ENCODE measurements at regions not wholly inside any gene's neighbourhood (a gene's known extent, or its start where the extent isn't known, plus 50 kb on each side); places are given as distances from the start of the nearest gene placed in this dataset.

GRCh38 chr16:59205403-59205802 lies 471.3 kb upstream of the GOT2 start:
- H3K4me3 ChIP-seq (ENCODE audit: low read depth, poor library complexity, severe bottlenecking), result no peak overlapping the region
- intact Hi-C loops (cut with DNase I; ENCODE audit: low total_unique reads), result no loop called here
- no peak for DNase-seq (ENCODE audit: low spot score in 2 of 2)
- TF ChIP-seq POLR2A (IDR thresholded peaks at IDR 0.05) (no peak), CTCF (IDR thresholded peaks at IDR 0.05) (no peak)
- 82 to 90% methylated on average over 4 of the region's 4 CpGs for WGBS, 2 donors

DNA sequence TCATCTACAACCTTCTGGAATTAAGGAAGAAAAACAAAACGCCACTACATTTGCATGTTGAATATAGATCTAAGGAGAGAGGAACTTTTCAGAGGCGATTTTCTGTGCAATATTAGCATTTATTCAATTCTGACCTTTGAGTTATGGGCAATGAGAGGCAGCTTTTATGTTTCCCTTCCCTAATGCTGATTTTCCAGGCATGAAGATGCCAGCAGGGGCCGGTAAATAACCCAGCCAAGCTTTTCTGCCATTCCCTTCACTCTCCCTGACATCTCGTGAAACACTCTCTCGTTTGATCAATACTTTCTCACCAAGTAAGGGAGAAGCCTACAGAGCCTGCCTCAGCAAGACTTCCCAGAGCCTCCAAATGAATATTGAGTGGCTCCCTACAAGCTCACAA lies 470.5 kb upstream of the GOT2 start:
- intact Hi-C loops (cut with DNase I; ENCODE audit: low total_unique reads), result no loop called here
- H3K4me3 ChIP-seq (ENCODE audit: low read depth, poor library complexity, severe bottlenecking), result no peak overlapping the region
- WGBS, 2 donors, result 73 to 82% methylated on average over 5 of the region's 5 CpGs
- no peak for DNase-seq (ENCODE audit: low spot score in 2 of 2)
- TF ChIP-seq CTCF (IDR thresholded peaks at IDR 0.05) (no peak), POLR2A (IDR thresholded peaks at IDR 0.05) (no peak)

- no peak for DNase-seq (ENCODE audit: low spot score in 2 of 2)
- TF ChIP-seq POLR2A (IDR thresholded peaks at IDR 0.05) (no peak), CTCF (IDR thresholded peaks at IDR 0.05) (no peak)
- 72 to 87% methylated on average over 5 of the region's 5 CpGs for WGBS, 2 donors
- H3K4me3 ChIP-seq (ENCODE audit: low read depth, poor library complexity, severe bottlenecking), result no peak overlapping the region
- intact Hi-C loops (cut with DNase I; ENCODE audit: low total_unique reads), result no loop called here
Observed at GRCh38 chr16:59202233-59202862, 468.2 kb upstream of the GOT2 start.

DNA sequence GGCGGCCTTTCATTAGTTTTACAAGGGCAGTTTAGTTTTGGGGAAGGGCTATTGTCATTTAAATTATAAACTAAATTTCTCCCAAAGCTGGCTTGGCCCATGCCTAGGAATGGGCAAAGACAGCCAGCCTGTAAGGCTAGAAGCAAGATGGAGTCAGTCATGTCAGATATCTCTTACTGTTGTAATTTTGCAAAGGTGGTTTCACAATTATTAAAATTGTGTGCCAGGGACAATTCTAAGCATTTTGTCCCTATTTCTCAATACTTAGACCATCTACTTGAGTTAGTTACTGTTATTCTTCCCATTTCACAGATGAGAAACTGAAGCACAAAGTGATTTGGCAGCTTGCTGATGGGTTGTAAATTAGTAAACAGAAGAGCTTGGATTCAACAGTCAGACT lies 467.7 kb upstream of the GOT2 start:
- TF ChIP-seq CTCF (IDR thresholded peaks at IDR 0.05) (no peak), POLR2A (IDR thresholded peaks at IDR 0.05) (no peak)
- no peak for DNase-seq (ENCODE audit: low spot score in 2 of 2)
- intact Hi-C loops (cut with DNase I; ENCODE audit: low total_unique reads), result no loop called here
- 57 to 71% methylated on average over 1 of the region's 1 CpG for WGBS, 2 donors
- H3K4me3 ChIP-seq (ENCODE audit: low read depth, poor library complexity, severe bottlenecking), result no peak overlapping the region

DNA sequence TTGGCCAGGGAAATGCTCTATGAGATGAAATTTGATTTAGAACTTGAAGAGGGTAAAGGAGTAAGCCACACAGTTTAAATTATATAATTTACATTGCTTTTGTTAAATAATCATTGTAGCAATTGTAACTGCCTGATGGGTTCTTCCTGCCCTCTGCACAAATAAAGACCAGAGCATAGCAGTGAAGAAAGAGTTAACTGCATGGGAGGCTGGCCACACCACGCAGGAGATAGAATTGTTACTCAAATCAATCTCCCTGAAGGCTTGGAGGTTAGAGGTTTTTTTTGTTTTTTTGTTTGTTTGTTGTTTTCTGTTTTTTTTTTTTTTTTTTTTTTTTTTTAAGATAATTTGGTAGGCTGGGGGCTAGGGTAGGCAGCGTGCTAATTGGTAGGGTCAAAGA lies 467.0 kb upstream of the GOT2 start:
- no peak for TF ChIP-seq POLR2A (IDR thresholded peaks at IDR 0.05)
- TF ChIP-seq CTCF (IDR thresholded peaks at IDR 0.05), result no peak

DNA sequence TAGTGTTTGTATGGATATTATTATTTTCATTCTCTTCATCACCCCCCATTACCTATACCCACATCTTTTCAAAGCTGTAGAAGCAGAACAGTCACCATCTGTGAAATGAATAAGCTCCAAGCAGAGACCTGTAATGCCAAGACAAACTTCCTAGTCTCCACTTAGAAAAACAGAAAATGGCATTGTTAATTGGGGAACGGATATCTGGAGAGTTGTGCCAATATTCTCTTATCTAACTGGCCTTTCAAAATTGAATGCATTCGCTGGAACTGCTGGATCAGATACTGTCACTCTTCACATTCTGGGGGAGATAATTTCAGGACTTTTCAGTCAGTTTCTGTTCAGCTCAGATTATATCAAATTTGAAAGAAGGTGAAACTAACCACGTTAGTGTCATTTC lies 464.4 kb upstream of the GOT2 start:
- intact Hi-C loops (cut with DNase I; ENCODE audit: low total_unique reads), result no loop called here

More for the DNA sequence above, 467.0 kb upstream of the GOT2 start:
- WGBS, 2 donors, result 8 to 27% methylated on average over 2 of the region's 2 CpGs
- intact Hi-C loops (cut with DNase I; ENCODE audit: low total_unique reads), result no loop called here
- no peak for DNase-seq (ENCODE audit: low spot score in 2 of 2)
- no peak overlapping the region for H3K4me3 ChIP-seq (ENCODE audit: low read depth, poor library complexity, severe bottlenecking)

More for the DNA sequence above, 464.4 kb upstream of the GOT2 start:
- H3K4me3 ChIP-seq (ENCODE audit: low read depth, poor library complexity, severe bottlenecking), result no peak overlapping the region
- no peak for DNase-seq (ENCODE audit: low spot score in 2 of 2)
- 63 to 68% methylated on average over 3 of the region's 3 CpGs for WGBS, 2 donors
- TF ChIP-seq CTCF (IDR thresholded peaks at IDR 0.05), result no peak
- no peak for TF ChIP-seq POLR2A (IDR thresholded peaks at IDR 0.05)

Data from lower leg skin (tissue), 4 donors.